ENCODE measurements at regions not wholly inside any gene's neighbourhood (a gene's known extent, or its start where the extent isn't known, plus 50 kb on each side); places are given as distances from the start of the nearest gene placed in this dataset.

DNA sequence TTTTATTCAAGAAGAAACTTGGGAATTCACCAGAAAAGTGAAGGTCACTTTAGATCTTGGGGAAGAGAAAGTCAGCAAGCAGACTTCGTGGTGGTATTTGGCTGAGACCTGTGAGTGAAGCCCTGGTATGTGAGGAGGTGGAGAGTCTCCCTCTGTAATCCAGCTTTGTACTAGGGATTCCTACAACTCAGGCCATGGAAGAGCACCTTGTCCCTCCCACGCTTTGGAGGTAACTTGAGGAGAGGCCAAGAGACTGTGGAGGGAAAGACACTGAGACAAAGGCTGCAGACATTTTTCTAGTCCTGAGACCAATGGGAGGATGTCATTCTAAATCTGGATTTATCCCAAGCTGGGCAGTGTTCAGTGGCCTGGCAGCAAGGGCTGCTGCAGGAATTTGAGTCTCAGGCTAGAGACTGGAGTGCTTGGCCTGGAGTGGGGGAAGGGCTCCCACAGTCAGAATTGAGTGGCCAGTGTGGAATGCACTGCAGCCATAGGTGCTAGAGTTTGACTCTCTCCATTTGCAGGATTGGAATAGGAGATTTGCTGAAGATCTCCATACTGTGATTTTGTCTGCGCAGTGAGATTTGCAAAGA, 219.0 kb downstream of the ACTR3 start:
- TF ChIP-seq CTCF (IDR thresholded peaks at IDR 0.05; ENCODE audit: low read depth, low read length): no peak
- TF ChIP-seq, protein P1, sequence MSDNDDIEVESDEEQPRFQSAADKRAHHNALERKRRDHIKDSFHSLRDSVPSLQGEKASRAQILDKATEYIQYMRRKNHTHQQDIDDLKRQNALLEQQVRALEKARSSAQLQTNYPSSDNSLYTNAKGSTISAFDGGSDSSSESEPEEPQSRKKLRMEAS (IDR thresholded peaks at IDR 0.05; ENCODE audit: low read depth, low read length): no peak
- TF ChIP-seq MYC (IDR thresholded peaks at IDR 0.05; ENCODE audit: low read depth, low read length): no peak

Data from NB4 (cell line).